ENCODE measurements at regions not wholly inside any gene's neighbourhood (a gene's known extent, or its start where the extent isn't known, plus 50 kb on each side); places are given as distances from the start of the nearest gene placed in this dataset.

GRCh38 chr14:83873669-83874068 is 1656.3 kb upstream of the FLRT2 start:
- TF ChIP-seq, protein P1, sequence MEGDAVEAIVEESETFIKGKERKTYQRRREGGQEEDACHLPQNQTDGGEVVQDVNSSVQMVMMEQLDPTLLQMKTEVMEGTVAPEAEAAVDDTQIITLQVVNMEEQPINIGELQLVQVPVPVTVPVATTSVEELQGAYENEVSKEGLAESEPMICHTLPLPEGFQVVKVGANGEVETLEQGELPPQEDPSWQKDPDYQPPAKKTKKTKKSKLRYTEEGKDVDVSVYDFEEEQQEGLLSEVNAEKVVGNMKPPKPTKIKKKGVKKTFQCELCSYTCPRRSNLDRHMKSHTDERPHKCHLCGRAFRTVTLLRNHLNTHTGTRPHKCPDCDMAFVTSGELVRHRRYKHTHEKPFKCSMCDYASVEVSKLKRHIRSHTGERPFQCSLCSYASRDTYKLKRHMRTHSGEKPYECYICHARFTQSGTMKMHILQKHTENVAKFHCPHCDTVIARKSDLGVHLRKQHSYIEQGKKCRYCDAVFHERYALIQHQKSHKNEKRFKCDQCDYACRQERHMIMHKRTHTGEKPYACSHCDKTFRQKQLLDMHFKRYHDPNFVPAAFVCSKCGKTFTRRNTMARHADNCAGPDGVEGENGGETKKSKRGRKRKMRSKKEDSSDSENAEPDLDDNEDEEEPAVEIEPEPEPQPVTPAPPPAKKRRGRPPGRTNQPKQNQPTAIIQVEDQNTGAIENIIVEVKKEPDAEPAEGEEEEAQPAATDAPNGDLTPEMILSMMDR (IDR thresholded peaks at IDR 0.05; ENCODE audit: poor library complexity, severe bottlenecking) = no peak
- Histone ChIP-seq H3K27me3 (ENCODE audit: insufficient read depth, poor library complexity, severe bottlenecking) (no peaks in the 10 kb centered on the region), H3K36me3 (ENCODE audit: low read depth) (no peaks in the 10 kb centered on the region), H3K9me3 (ENCODE audit: severe bottlenecking) (peaks cover 3% of the 10 kb centered on the region), H3K27ac (ENCODE audit: poor library complexity, severe bottlenecking) (no peak overlapping the region), H3K4me3 (ENCODE audit: severe bottlenecking) (no peak overlapping the region), H3K4me1 (ENCODE audit: insufficient read depth, poor library complexity, severe bottlenecking) (no peaks in the 10 kb centered on the region)
- DNase-seq (ENCODE audit: low spot score) (no peak), ATAC-seq (ENCODE audit: low read depth) (no peak)

- TF ChIP-seq, protein P1 (IDR thresholded peaks at IDR 0.05; ENCODE audit: poor library complexity, severe bottlenecking) = no peak
- Histone ChIP-seq H3K4me1 (ENCODE audit: insufficient read depth, poor library complexity, severe bottlenecking) (no peaks in the 10 kb centered on the region), H3K9me3 (ENCODE audit: severe bottlenecking) (peaks cover 3% of the 10 kb centered on the region), H3K4me3 (ENCODE audit: severe bottlenecking) (no peak overlapping the region), H3K36me3 (ENCODE audit: low read depth) (no peaks in the 10 kb centered on the region), H3K27me3 (ENCODE audit: insufficient read depth, poor library complexity, severe bottlenecking) (no peaks in the 10 kb centered on the region), H3K27ac (ENCODE audit: poor library complexity, severe bottlenecking) (no peak overlapping the region)
- DNase-seq (ENCODE audit: low spot score) (no peak), ATAC-seq (ENCODE audit: low read depth) (no peak)
Observed at GRCh38 chr14:83874662-83875061, 1655.3 kb upstream of the FLRT2 start.

- TF ChIP-seq, protein P1 (IDR thresholded peaks at IDR 0.05; ENCODE audit: poor library complexity, severe bottlenecking) = no peak
- ATAC-seq (ENCODE audit: low read depth) = no peak
Observed at GRCh38 chr14:83883732-83884131, 1646.2 kb upstream of the FLRT2 start.

DNA sequence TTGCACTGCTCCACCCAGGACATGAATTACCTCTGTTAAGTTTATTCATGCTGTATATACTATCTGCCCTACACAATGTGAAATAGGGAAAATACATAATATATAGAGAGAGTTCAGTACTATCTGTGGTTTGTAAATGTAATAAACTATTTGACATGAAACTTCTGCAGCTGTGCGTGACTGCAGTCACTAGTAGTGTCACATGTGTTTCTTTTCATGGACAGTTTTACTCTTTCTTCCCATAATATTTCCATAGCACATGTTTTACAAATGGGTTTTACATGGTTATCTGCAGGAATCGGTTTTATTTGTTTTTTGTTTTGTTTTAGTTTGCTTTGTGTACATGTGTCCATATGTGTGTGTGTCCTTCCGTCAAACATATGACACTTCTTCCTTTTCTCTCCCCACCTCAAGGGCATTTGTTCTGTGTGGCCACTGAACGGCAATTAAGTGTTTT is 1644.1 kb upstream of the FLRT2 start:
- no peaks in the 10 kb centered on the region for H3K36me3 ChIP-seq (ENCODE audit: low read depth)
- no peaks in the 10 kb centered on the region for H3K4me1 ChIP-seq (ENCODE audit: insufficient read depth, poor library complexity, severe bottlenecking)
- no peak for ATAC-seq (ENCODE audit: low read depth)
- no peak overlapping the region for H3K27ac ChIP-seq (ENCODE audit: poor library complexity, severe bottlenecking)
- DNase-seq (ENCODE audit: low spot score) = no peak
- no peak overlapping the region for H3K4me3 ChIP-seq (ENCODE audit: severe bottlenecking)
- no peaks in the 10 kb centered on the region for H3K27me3 ChIP-seq (ENCODE audit: insufficient read depth, poor library complexity, severe bottlenecking)
- TF ChIP-seq, protein P1 (IDR thresholded peaks at IDR 0.05; ENCODE audit: poor library complexity, severe bottlenecking) = no peak
- H3K9me3 ChIP-seq (ENCODE audit: severe bottlenecking) = no peaks in the 10 kb centered on the region

More at GRCh38 chr14:83883732-83884131, 1646.2 kb upstream of the FLRT2 start:
- Histone ChIP-seq H3K9me3 (ENCODE audit: severe bottlenecking) (no peaks in the 10 kb centered on the region), H3K27me3 (ENCODE audit: insufficient read depth, poor library complexity, severe bottlenecking) (no peaks in the 10 kb centered on the region), H3K27ac (ENCODE audit: poor library complexity, severe bottlenecking) (no peak overlapping the region), H3K36me3 (ENCODE audit: low read depth) (no peaks in the 10 kb centered on the region), H3K4me1 (ENCODE audit: insufficient read depth, poor library complexity, severe bottlenecking) (no peaks in the 10 kb centered on the region), H3K4me3 (ENCODE audit: severe bottlenecking) (no peak overlapping the region)
- no peak for DNase-seq (ENCODE audit: low spot score)

- ATAC-seq (ENCODE audit: low read depth) (no peak), DNase-seq (ENCODE audit: low spot score) (no peak)
- Histone ChIP-seq H3K4me1 (ENCODE audit: insufficient read depth, poor library complexity, severe bottlenecking) (no peaks in the 10 kb centered on the region), H3K27me3 (ENCODE audit: insufficient read depth, poor library complexity, severe bottlenecking) (no peaks in the 10 kb centered on the region), H3K36me3 (ENCODE audit: low read depth) (no peaks in the 10 kb centered on the region), H3K4me3 (ENCODE audit: severe bottlenecking) (no peak overlapping the region), H3K9me3 (ENCODE audit: severe bottlenecking) (no peaks in the 10 kb centered on the region), H3K27ac (ENCODE audit: poor library complexity, severe bottlenecking) (no peak overlapping the region)
- TF ChIP-seq, protein P1 (IDR thresholded peaks at IDR 0.05; ENCODE audit: poor library complexity, severe bottlenecking) = no peak
Observed at GRCh38 chr14:83887866-83888265, 1642.1 kb upstream of the FLRT2 start.

All from RWPE2 (cell line).